ENCODE measurements at regions not wholly inside any gene's neighbourhood (a gene's known extent, or its start where the extent isn't known, plus 50 kb on each side); places are given as distances from the start of the nearest gene placed in this dataset.

GRCh38 chr18:67269206-67269605 is 247.3 kb downstream of the DSEL start:
- no peak overlapping the region for H2AK5ac ChIP-seq (ENCODE audit: low read depth, low read length)
- TF ChIP-seq YY1 (IDR thresholded peaks at IDR 0.05; ENCODE audit: low read depth, low read length) (no peak), SAP30 (IDR thresholded peaks at IDR 0.05; ENCODE audit: insufficient read depth, insufficient replicate concordance, low read length) (no peak), BRCA1 (IDR thresholded peaks at IDR 0.05; ENCODE audit: low read depth, low read length) (no peak), NRF1 (IDR thresholded peaks at IDR 0.05; ENCODE audit: low read depth, low read length) (no peak), TAF7 (optimal IDR thresholded peaks at IDR 0.05; ENCODE audit: borderline replicate concordance, low read depth, low read length) (no peak), SIN3A (conservative IDR thresholded peaks at IDR 0.05 in 1 of 2, IDR thresholded peaks at IDR 0.05 in 1 of 2; ENCODE audit: low read depth in 1 of 2, low read length in 2 of 2) (no peak), SIRT6 (IDR thresholded peaks at IDR 0.05; ENCODE audit: low read length) (no peak), CHD1 (IDR thresholded peaks at IDR 0.05; ENCODE audit: low read depth, low read length) (no peak), RNF2 (IDR thresholded peaks at IDR 0.05; ENCODE audit: borderline replicate concordance, low read depth, low read length, missing control alignments, poor library complexity, severe bottlenecking) (no peak), CREB1 (IDR thresholded peaks at IDR 0.05) (no peak)
- FAIRE-seq (no peak), DNase-seq (ENCODE audit: low read depth in 1 of 2, low spot score in 2 of 2) (no peak)
- H4K20me1 ChIP-seq (replicated peaks in 1 of 2; ENCODE audit: control insufficient read depth in 1 of 2, insufficient read depth in 2 of 2, low read length in 2 of 2), result no peaks in the 10 kb centered on the region
- H4K5ac ChIP-seq (ENCODE audit: insufficient read length, low read depth, low read length), result no peak overlapping the region
- H3K14ac ChIP-seq (ENCODE audit: insufficient read length), result no peak overlapping the region
- no peak overlapping the region for H3K9ac ChIP-seq (replicated peaks in 1 of 4; ENCODE audit: extremely low read depth in 1 of 4, low read depth in 3 of 4, low read length in 3 of 4)
- WGBS, 2 experiments (ENCODE audit: extremely low coverage in 1 of 2, insufficient coverage in 1 of 2, insufficient read length in 1 of 2, insufficient replicate concordance in 2 of 2, low coverage in 1 of 2, low lambda C conversion rate in 2 of 2, missing lambda C conversion rate in 1 of 2), result 83% methylated on average over 2 of the region's 2 CpGs; no CpG with 5 or more reads in 1 of the 2 experiments
- H2BK20ac ChIP-seq (ENCODE audit: low read length), result no peak overlapping the region
- peaks cover 0 to 7% (median 3%) of the 10 kb centered on the region in 4 experiments; a peak in 4 of 7 replicates for H3K4me1 ChIP-seq (replicated peaks in 1 of 4; ENCODE audit: control insufficient read depth in 3 of 4, insufficient read depth in 4 of 4, low read length in 3 of 4)
- H3K23me2 ChIP-seq (ENCODE audit: low read depth, low read length), result no peaks in the 10 kb centered on the region
- no peaks in the 10 kb centered on the region for H3K79me1 ChIP-seq (ENCODE audit: low read depth, low read length)
- H3K36me3 ChIP-seq (ENCODE audit: control insufficient read depth in 2 of 4, insufficient read depth in 4 of 4, low read length in 3 of 4), result no peaks in the 10 kb centered on the region
- H2BK120ac ChIP-seq (replicated peaks; ENCODE audit: low read depth, low read length), result no peak overlapping the region
- CTCF ChIA-PET (ENCODE audit: partially characterized antibody), result no interaction called here
- H3K4me2 ChIP-seq (ENCODE audit: insufficient read depth in 1 of 2, low read depth in 2 of 2, low read length in 2 of 2), result no peak overlapping the region
- no peak overlapping the region for H3K27ac ChIP-seq (ENCODE audit: low read depth, low read length)
- H2AFZ ChIP-seq (ENCODE audit: low read length), result no peak overlapping the region
- POLR2A ChIA-PET (ENCODE audit: partially characterized antibody), result no interaction called here
- no peaks in the 10 kb centered on the region for H3K79me2 ChIP-seq (ENCODE audit: control insufficient read depth in 1 of 2, insufficient read depth in 2 of 2, low read length in 2 of 2)
- no peak overlapping the region for H4K8ac ChIP-seq (ENCODE audit: extremely low read depth, insufficient read depth, low read length)
- 0 out of 2 replicates have a peak overlapping the region, but pooled peaks have one; percentile 6 for H2BK12ac ChIP-seq (ENCODE audit: low read depth, low read length)
- no peak overlapping the region for H3K56ac ChIP-seq (replicated peaks; ENCODE audit: insufficient read length, low read depth, low read length)
- no peak overlapping the region for H2BK15ac ChIP-seq (ENCODE audit: low read length)
- no peak overlapping the region for H3K4me3 ChIP-seq (ENCODE audit: extremely low read depth in 1 of 4, insufficient read depth in 2 of 4, low read depth in 3 of 4, low read length in 4 of 4)
- no peak overlapping the region for H3K18ac ChIP-seq (ENCODE audit: extremely low read depth, low read length)
- H3K23ac ChIP-seq (ENCODE audit: insufficient read length), result no peak overlapping the region
- no peak overlapping the region for H4K91ac ChIP-seq (replicated peaks; ENCODE audit: insufficient read length, low read length)
- H3K4ac ChIP-seq (replicated peaks; ENCODE audit: insufficient read length, low read depth, low read length), result no peak overlapping the region
- H3K9me3 ChIP-seq (ENCODE audit: insufficient read depth in 2 of 2, low read depth in 1 of 2, low read length in 1 of 2), result no peaks in the 10 kb centered on the region
- H3K27me3 ChIP-seq (replicated peaks in 1 of 4; ENCODE audit: control insufficient read depth in 3 of 4, extremely low read depth in 1 of 4, insufficient read depth in 3 of 4, low read length in 3 of 4), result no peaks in the 10 kb centered on the region
- no peak overlapping the region for H2BK5ac ChIP-seq (ENCODE audit: low read depth, low read length)

Data from H1 (cell line).